GM13977 (cell line): ENCODE measurements at regions not wholly inside any gene's neighbourhood (a gene's known extent, or its start where the extent isn't known, plus 50 kb on each side); places are given as distances from the start of the nearest gene placed in this dataset.

Experiments used
- DNase-seq: peaks from one replicate; pipeline ENCODE4 v3.0.0; 2012; ENCODE audit warnings: low spot score
- in situ Hi-C: fragments of 300-500 bp; cut with MboI; formaldehyde crosslinking; loops from one replicate; pipeline ENCODE4 v1.12.0; 2022; ENCODE audit warnings: low sequenced_read_pairs, low pct_unique_long_range_greater_than_20kb, mixed read lengths, inconsistent platforms; ENCODE audit not compliant: unreplicated experiment
- TF ChIP-seq, protein P1 (sequence below): IDR thresholded peaks from 2 replicates; pipeline ENCODE4 v1.5.1; 2012; ENCODE audit warnings: mild to moderate bottlenecking, control low read depth; ENCODE audit not compliant: insufficient read depth; ENCODE audit errors: extremely low read depth, missing control alignments

DNA sequence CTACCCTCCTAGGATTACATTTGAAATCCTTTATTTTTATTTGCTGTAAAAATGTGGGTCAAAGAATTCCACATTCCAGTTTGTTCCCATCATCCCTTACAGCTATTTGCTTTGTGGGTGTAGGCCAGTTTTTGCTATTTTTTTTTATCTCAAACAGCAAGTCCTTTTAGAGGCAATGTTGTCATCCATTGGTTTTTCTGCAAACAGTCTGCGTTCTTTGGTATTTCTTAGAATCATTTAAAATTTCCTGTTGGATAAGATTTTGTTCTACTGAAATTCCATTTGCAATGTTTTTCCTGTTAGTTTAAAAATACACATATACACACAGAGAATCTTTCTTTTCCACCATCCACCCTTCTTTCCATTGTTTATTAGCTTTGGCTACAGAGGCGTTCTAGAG, 53.3 kb upstream of the STK38L start:
- in situ Hi-C loops = no loop called here
- no peak for DNase-seq

DNA sequence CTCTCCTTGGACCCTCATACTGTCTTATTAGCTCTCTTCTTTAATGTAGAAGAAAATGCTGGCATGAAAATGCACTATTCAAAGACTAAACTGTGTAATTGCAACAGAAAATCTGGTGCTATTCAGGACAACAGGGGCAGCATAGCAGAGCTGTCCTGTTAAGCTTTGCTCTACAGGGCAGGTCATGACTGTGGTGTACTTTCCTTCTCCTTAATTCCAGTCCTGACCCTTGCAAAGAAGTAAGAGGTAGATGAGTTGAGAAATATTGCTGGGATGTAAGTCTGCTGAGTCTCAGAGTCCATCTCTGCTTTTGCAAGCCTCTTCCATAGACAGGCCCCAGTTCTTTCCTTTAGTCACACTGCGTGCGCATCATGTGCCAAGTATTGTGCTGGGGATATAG, 52.6 kb upstream of the STK38L start:
- DNase-seq = no peak
- in situ Hi-C loops = no loop called here
- TF ChIP-seq, protein P1, sequence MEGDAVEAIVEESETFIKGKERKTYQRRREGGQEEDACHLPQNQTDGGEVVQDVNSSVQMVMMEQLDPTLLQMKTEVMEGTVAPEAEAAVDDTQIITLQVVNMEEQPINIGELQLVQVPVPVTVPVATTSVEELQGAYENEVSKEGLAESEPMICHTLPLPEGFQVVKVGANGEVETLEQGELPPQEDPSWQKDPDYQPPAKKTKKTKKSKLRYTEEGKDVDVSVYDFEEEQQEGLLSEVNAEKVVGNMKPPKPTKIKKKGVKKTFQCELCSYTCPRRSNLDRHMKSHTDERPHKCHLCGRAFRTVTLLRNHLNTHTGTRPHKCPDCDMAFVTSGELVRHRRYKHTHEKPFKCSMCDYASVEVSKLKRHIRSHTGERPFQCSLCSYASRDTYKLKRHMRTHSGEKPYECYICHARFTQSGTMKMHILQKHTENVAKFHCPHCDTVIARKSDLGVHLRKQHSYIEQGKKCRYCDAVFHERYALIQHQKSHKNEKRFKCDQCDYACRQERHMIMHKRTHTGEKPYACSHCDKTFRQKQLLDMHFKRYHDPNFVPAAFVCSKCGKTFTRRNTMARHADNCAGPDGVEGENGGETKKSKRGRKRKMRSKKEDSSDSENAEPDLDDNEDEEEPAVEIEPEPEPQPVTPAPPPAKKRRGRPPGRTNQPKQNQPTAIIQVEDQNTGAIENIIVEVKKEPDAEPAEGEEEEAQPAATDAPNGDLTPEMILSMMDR = no peak

More for the DNA sequence above, 53.3 kb upstream of the STK38L start:
- TF ChIP-seq, protein P1 = no peak

DNA sequence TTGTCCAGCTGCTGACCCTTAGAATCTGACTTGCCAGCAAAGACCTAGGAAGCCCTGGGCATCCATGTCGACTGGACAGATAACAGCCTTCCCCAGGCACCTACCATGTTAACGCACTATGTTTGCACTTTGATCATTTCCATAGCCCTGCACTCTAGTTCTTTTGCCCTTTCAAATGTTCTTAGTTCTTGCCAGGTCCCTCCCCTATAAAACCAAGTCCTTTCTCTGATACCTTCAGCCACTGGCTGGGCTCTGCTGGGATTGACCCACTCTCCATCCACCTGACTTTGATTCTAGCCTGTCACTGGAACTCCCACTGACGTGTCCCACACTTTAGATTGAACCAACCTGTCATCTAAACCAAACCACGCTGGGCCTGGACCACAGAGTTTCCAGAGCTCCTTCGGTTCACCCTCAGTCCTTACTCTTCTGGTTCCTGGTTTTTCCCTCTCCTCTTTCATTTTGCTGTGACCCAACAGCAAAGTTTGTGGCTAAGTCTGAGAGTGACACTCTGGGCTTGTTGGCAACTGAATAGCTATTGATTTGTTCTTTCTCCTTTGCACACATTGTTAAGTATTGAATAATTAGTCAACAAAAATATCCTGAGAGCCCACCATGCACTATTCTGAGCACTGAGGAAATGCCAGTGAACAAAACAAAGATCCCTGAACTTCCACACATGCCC, 51.8 kb upstream of the STK38L start:
- in situ Hi-C loops = no loop called here
- DNase-seq = no peak
- TF ChIP-seq, protein P1 = no peak

DNA sequence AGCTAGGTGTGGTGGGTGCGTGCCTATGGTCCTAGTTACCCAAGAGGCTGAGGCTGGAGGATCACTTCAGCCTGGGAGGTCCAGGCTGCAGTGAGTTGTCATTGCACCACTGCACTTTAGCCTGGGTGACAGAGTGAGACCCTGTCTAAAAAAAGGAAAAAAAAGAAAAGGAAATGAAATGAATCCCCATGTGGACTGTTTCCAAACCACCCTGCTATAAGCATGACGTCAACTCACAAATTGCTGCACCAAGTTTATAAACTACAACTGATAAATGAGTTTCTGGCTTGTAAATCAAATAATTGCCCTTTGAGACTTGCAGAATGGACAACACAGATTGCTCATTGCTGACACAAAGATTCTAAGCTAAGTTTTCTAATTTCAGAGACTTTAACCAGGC, 51.0 kb upstream of the STK38L start:
- TF ChIP-seq, protein P1 = no peak
- in situ Hi-C loops = no loop called here
- no peak for DNase-seq

DNA sequence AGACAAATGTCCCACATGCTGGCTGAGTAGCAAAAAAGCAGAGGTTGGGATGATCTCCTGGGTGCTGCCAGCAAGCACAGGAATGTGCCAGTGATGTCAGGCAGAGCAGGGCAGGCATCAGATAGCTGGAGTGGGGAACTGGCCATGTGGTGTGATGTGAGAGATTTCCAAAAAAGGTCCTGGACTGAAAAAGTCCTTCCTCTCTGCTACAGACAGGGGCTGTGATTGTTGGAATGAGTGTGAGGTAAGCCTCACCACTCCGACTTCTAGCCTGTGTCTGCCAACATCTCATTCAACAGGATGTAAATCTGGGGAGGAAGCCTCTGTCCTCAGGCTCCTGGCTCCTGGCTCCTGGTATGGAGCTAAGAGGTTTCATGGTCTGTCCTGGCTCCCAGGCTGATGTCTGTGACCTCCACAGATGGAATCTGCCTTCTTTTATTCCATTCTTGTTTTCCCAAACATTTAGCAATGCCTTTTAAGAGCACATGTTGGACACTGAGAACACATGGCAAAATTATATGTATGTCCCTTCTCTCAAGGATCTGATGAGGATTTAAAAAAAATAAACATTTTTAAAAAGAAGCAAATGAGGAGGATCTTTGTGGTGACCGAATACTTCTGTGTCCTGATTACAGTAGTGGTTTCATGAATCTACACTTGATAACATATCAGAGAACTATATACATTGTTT, 50.1 kb upstream of the STK38L start:
- TF ChIP-seq, protein P1 = no peak
- DNase-seq = no peak
- in situ Hi-C loops = no loop called here
